NCI-H2196 treated with DMSO at 0.1 percent for 48 hours (cell line): ENCODE measurements at regions not wholly inside any gene's neighbourhood (a gene's known extent, or its start where the extent isn't known, plus 50 kb on each side); places are given as distances from the start of the nearest gene placed in this dataset.

Experiments
- DNase-seq: peaks from one replicate; lab custom pipeline; 2025; ENCODE audit not compliant: unreplicated experiment; lab: John Stamatoyannopoulos, UW

- no peak for DNase-seq
Observed at GRCh38 chr14:85122690-85123089, 407.3 kb upstream of the FLRT2 start.

- DNase-seq: no peak
Observed at GRCh38 chr14:85123755-85124154, 406.2 kb upstream of the FLRT2 start.

GRCh38 chr14:85124631-85125290 is 405.2 kb upstream of the FLRT2 start:
- DNase-seq: no peak

GRCh38 chr14:85125291-85125670 is 404.7 kb upstream of the FLRT2 start:
- DNase-seq: no peak

GRCh38 chr14:85129921-85130320 is 400.0 kb upstream of the FLRT2 start:
- no peak for DNase-seq

- DNase-seq: no peak
Observed at GRCh38 chr14:85131226-85131922, 398.6 kb upstream of the FLRT2 start.

GRCh38 chr14:85142982-85143381 is 387.0 kb upstream of the FLRT2 start:
- DNase-seq: no peak

GRCh38 chr14:85146779-85147178 is 383.2 kb upstream of the FLRT2 start:
- DNase-seq: no peak

GRCh38 chr14:85150166-85150565 is 379.8 kb upstream of the FLRT2 start:
- DNase-seq: no peak

GRCh38 chr14:85154714-85155113 is 375.2 kb upstream of the FLRT2 start:
- no peak for DNase-seq

- DNase-seq: no peak
Observed at GRCh38 chr14:85156319-85156718, 373.6 kb upstream of the FLRT2 start.

GRCh38 chr14:85159726-85160125 is 370.2 kb upstream of the FLRT2 start:
- DNase-seq: no peak

GRCh38 chr14:85165094-85165493 is 364.9 kb upstream of the FLRT2 start:
- no peak for DNase-seq

GRCh38 chr14:85169381-85169780 is 360.6 kb upstream of the FLRT2 start:
- no peak for DNase-seq

- DNase-seq: no peak
Observed at GRCh38 chr14:85172290-85172689, 357.7 kb upstream of the FLRT2 start.

- no peak for DNase-seq
Observed at GRCh38 chr14:85172889-85173477, 357.0 kb upstream of the FLRT2 start.

GRCh38 chr14:85175556-85175955 is 354.4 kb upstream of the FLRT2 start:
- DNase-seq: no peak

- DNase-seq: no peak
Observed at GRCh38 chr14:85178864-85179263, 351.1 kb upstream of the FLRT2 start.

- DNase-seq: no peak
Observed at GRCh38 chr14:85180876-85181275, 349.1 kb upstream of the FLRT2 start.

GRCh38 chr14:85182282-85182681 is 347.7 kb upstream of the FLRT2 start:
- DNase-seq: no peak

- DNase-seq: no peak
Observed at GRCh38 chr14:85186082-85186481, 343.9 kb upstream of the FLRT2 start.

GRCh38 chr14:85187521-85187920 is 342.4 kb upstream of the FLRT2 start:
- DNase-seq: no peak
